Neutrophil (primary cell): ENCODE measurements at regions not wholly inside any gene's neighbourhood (a gene's known extent, or its start where the extent isn't known, plus 50 kb on each side); places are given as distances from the start of the nearest gene placed in this dataset.

Experiments used
- H3K27ac ChIP-seq: fragments of 200-600 bp; sonication (generic); 2 replicates; pipeline ENCODE4 v1.5.1; 2016; ENCODE audit warnings: mild to moderate bottlenecking, moderate library complexity
- H3K27me3 ChIP-seq: fragments of 200-600 bp; sonication (generic); 2 replicates; pipeline ENCODE4 v1.6.0; 2016; ENCODE audit warnings: mild to moderate bottlenecking
- H3K36me3 ChIP-seq: fragments of 200-600 bp; sonication (generic); 2 replicates; pipeline ENCODE4 v1.5.1; 2017
- H3K4me1 ChIP-seq, 2 experiments: fragments of 200-600 bp in 1 of 2; sonication (generic) in 1 of 2; 1 replicate in 1 of 2; 2 replicates in 1 of 2; pipeline versions ENCODE4 v1.5.1 to v1.6.1; 2013 to 2016; ENCODE audit warnings: low read depth in 1 of 2, low read length in 1 of 2, mild to moderate bottlenecking in 1 of 2, moderate library complexity in 1 of 2; ENCODE audit not compliant: control insufficient read depth in 1 of 2, insufficient read depth in 1 of 2
- H3K4me3 ChIP-seq, 2 experiments: fragments of 200-600 bp in 1 of 2; sonication (generic) in 1 of 2; 1 replicate in 1 of 2; 2 replicates in 1 of 2; pipeline ENCODE4 v1.5.1; 2013 to 2016; ENCODE audit warnings: low read depth in 1 of 2, low read length in 1 of 2, mild to moderate bottlenecking in 1 of 2, moderate library complexity in 1 of 2
- H3K9me3 ChIP-seq: fragments of 200-600 bp; sonication (generic); 2 replicates; pipeline ENCODE4 v1.5.1; 2016
- TF ChIP-seq, protein P1 (sequence below): fragments of 200-600 bp; sonication (generic); IDR thresholded peaks from 2 replicates; pipeline ENCODE4 v1.5.1; 2016; ENCODE audit warnings: antibody characterized with exemption

DNA sequence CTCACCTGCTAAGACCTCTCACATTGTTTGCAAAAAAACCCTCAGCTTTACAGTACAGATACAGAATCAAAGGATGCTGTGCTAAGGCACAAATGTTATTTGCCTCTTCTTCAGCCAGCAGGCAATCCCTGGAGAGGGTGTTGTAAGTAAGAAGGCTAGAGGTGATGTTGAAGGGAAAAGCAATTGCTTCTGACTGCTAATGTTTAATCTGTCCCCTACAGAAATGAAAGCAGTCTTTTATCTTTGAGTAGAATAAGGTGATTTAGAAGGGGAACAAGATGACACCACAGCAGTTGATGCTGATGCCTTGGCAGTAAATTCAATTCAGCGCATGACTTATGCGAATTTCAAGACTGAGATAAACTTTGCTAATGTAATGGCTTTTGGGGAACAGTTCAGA is 1064.8 kb upstream of the IGFBP7 start:
- no peaks in the 10 kb centered on the region for H3K9me3 ChIP-seq
- TF ChIP-seq, protein P1, sequence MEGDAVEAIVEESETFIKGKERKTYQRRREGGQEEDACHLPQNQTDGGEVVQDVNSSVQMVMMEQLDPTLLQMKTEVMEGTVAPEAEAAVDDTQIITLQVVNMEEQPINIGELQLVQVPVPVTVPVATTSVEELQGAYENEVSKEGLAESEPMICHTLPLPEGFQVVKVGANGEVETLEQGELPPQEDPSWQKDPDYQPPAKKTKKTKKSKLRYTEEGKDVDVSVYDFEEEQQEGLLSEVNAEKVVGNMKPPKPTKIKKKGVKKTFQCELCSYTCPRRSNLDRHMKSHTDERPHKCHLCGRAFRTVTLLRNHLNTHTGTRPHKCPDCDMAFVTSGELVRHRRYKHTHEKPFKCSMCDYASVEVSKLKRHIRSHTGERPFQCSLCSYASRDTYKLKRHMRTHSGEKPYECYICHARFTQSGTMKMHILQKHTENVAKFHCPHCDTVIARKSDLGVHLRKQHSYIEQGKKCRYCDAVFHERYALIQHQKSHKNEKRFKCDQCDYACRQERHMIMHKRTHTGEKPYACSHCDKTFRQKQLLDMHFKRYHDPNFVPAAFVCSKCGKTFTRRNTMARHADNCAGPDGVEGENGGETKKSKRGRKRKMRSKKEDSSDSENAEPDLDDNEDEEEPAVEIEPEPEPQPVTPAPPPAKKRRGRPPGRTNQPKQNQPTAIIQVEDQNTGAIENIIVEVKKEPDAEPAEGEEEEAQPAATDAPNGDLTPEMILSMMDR, result no peak
- no peaks in the 10 kb centered on the region for H3K4me1 ChIP-seq
- no peaks in the 10 kb centered on the region for H3K36me3 ChIP-seq
- no peaks in the 10 kb centered on the region for H3K27me3 ChIP-seq
- no peak overlapping the region for H3K4me3 ChIP-seq
- no peak overlapping the region for H3K27ac ChIP-seq

DNA sequence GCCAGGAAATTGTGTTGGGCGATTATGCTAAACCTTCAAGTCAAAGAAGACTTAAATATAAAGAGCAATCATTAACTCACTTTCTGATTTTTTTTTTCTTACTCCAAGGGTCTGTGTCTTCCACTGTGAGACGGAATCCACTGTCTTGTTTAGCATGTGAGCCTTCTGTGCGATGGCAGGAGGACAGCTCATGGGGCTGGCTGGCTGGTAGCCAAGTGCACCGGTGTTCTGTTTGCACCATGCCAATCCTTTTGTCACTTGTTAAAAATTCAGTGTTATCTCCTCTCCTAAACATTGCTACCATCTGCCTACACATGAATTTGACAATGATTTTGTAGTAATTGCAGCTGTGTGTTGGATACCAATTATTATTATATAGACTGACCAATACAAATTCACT is 1056.3 kb upstream of the IGFBP7 start:
- H3K4me3 ChIP-seq, result no peak overlapping the region
- TF ChIP-seq, protein P1, result no peak
- no peaks in the 10 kb centered on the region for H3K27me3 ChIP-seq
- H3K36me3 ChIP-seq, result no peaks in the 10 kb centered on the region
- no peaks in the 10 kb centered on the region for H3K4me1 ChIP-seq
- no peaks in the 10 kb centered on the region for H3K9me3 ChIP-seq
- H3K27ac ChIP-seq, result no peak overlapping the region

DNA sequence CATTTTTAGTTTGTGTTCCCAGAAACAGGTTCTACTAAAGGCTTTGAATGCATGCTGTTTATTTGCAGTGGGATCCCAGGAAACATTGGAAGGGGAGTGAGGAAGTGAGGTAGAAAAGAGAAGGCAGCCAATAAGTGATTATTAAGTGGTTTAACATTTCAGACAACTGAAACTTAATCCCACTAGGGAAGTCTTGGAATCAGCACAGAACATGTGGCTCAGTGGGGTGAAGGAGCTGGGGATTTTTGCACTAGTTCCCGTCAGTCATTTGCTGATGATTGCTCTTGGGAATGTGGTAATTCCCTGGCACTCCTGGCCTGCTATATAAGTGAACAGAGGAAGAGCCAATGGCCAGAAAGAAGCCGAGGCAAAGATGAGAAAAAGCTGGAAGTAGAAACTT is 1053.0 kb upstream of the IGFBP7 start:
- Histone ChIP-seq H3K9me3 (no peaks in the 10 kb centered on the region), H3K36me3 (no peaks in the 10 kb centered on the region), H3K27ac (no peak overlapping the region), H3K4me1 (no peaks in the 10 kb centered on the region), H3K27me3 (no peaks in the 10 kb centered on the region), H3K4me3 (no peak overlapping the region)
- TF ChIP-seq, protein P1, result no peak

DNA sequence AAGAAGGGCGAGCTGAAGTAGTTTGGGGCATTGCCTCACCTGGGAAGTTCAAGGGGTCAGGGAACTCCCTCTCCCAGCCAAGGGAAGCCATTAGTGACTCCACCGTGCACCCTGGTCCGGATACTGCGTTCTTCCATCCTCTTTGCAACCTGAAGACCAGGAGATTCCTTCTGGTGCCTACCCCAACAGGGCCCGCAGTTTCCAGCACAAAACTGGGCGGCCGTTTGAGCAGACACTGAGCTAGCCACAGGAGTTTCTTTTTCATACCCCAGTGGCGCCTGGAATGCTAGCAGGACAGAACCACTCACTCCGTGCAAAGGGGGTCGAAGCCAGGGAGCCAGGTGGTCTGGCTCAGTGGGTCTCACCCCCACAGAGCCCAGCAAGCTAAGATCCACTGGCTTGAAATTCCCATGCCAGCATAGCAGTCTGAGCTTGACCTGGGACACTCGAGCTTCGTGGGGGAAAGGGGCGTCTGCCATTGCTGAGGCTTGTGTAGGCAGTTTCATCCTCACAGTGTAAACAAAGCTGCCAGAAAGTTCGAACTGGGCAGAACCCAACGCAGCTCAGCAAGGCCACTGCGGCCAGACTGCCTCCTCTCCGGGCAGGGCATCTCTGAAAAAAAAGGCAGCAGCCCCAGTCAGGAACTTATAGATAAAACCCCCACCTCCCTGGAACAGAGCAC is 1039.4 kb upstream of the IGFBP7 start:
- H3K4me3 ChIP-seq, result no peak overlapping the region
- H3K36me3 ChIP-seq, result no peaks in the 10 kb centered on the region
- TF ChIP-seq, protein P1, result no peak
- no peak overlapping the region for H3K27ac ChIP-seq
- H3K9me3 ChIP-seq, result no peaks in the 10 kb centered on the region
- no peaks in the 10 kb centered on the region for H3K4me1 ChIP-seq
- no peaks in the 10 kb centered on the region for H3K27me3 ChIP-seq

DNA sequence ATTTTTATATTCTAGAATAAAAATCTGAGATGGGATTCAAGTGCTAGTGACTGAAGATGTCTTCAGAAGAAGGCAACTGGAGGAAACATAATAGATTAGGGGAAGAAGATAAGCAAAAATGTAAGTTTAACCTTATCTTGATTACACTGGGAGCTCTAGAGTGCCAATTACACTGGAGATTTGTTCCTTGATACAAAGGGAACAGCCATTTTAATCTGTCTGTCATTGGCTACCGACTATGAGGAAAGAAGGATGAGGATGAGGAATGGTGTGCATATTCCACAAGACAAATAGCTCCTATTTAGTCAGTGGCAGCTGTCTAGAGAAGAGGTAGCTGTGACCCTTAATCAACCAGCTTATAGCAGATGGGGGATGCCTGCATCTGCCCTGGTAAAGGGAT is 1034.5 kb upstream of the IGFBP7 start:
- Histone ChIP-seq H3K36me3 (no peaks in the 10 kb centered on the region), H3K27me3 (no peaks in the 10 kb centered on the region), H3K27ac (no peak overlapping the region), H3K9me3 (no peaks in the 10 kb centered on the region), H3K4me3 (no peak overlapping the region), H3K4me1 (no peaks in the 10 kb centered on the region)
- TF ChIP-seq, protein P1, result no peak
